WTC11 (cell line): ENCODE measurements at regions not wholly inside any gene's neighbourhood (a gene's known extent, or its start where the extent isn't known, plus 50 kb on each side); places are given as distances from the start of the nearest gene placed in this dataset.
A peak's percentile ranks its signal among the peaks of the same experiment; 100 is the strongest.

Source experiments
- ATAC-seq: fragments of 200-7000 bp; cut with Tn5 transposase; 2 replicates; pipeline ENCODE4 v1.10.0; 2021; ENCODE audit warnings: mild to moderate bottlenecking, moderate library complexity
- CTCF ChIA-PET: fragments of 300-600 bp; sonication (Branson Sonifier 250); formaldehyde crosslinking; loops from one replicate; lab custom pipeline; 2021; ENCODE audit warnings: antibody characterized with exemption; lab: Charles Lee
- POLR2A ChIA-PET: fragments of 350-600 bp; sonication (Branson Sonifier 250); formaldehyde crosslinking; loops from one replicate; lab custom pipeline; 2021; ENCODE audit warnings: antibody characterized with exemption; lab: Charles Lee
- DNase-seq: peaks from one replicate; pipeline ENCODE4 v3.0.0; 2021; ENCODE audit warnings: low spot score
- H3K27ac Mint-ChIP-seq: 2 replicates; pipeline ENCODE4 v1.8.0; 2021; ENCODE audit warnings: mixed read lengths
- H3K27me3 Mint-ChIP-seq: 2 replicates; pipeline ENCODE4 v1.8.0; 2021; ENCODE audit warnings: low read depth, mild to moderate bottlenecking, moderate library complexity, mixed read lengths
- H3K36me3 Mint-ChIP-seq: 2 replicates; pipeline ENCODE4 v1.8.0; 2021; ENCODE audit warnings: mixed read lengths
- H3K4me1 Mint-ChIP-seq: 2 replicates; pipeline ENCODE4 v1.8.0; 2022; ENCODE audit warnings: mixed read lengths
- H3K4me3 Mint-ChIP-seq: 2 replicates; pipeline ENCODE4 v1.8.0; 2021; ENCODE audit warnings: mild to moderate bottlenecking, moderate library complexity, mixed read lengths
- H3K9me3 Mint-ChIP-seq: 2 replicates; pipeline ENCODE4 v1.8.0; 2021; ENCODE audit warnings: mixed read lengths
- AFF4 ChIP-seq: sonication (generic); formaldehyde crosslinking; IDR thresholded peaks from 2 replicates; pipeline ENCODE4 v1.8.1; 2023; ENCODE audit warnings: mild to moderate bottlenecking, missing genetic modification reagents, borderline replicate concordance
- ARID4B ChIP-seq: sonication (generic); formaldehyde crosslinking; IDR thresholded peaks from 2 replicates; pipeline ENCODE4 v1.8.0; 2023; ENCODE audit warnings: missing genetic modification reagents, mild to moderate bottlenecking, borderline replicate concordance
- ATF2 ChIP-seq: sonication (generic); formaldehyde crosslinking; IDR thresholded peaks from 2 replicates; pipeline ENCODE4 v1.8.1; 2022; ENCODE audit warnings: low read depth, missing genetic modification reagents, borderline replicate concordance
- CREM ChIP-seq: sonication (generic); formaldehyde crosslinking; IDR thresholded peaks from 2 replicates; pipeline ENCODE4 v1.8.1; 2022; ENCODE audit warnings: mild to moderate bottlenecking, missing genetic modification reagents, moderate library complexity
- CTCF ChIP-seq: fragments of 200-600 bp; IDR thresholded peaks from 2 replicates; pipeline ENCODE4 v1.8.0; 2022; ENCODE audit warnings: antibody characterized with exemption
- E2F1 ChIP-seq: sonication (generic); formaldehyde crosslinking; IDR thresholded peaks from 2 replicates; pipeline ENCODE4 v1.8.0; 2022; ENCODE audit warnings: mild to moderate bottlenecking, missing genetic modification reagents
- GTF2I ChIP-seq: fragments of 250-450 bp; sonication (Bioruptor Pico); conservative IDR thresholded peaks from 2 replicates; pipeline ENCODE4 v1.4.0; 2021; ENCODE audit warnings: mild to moderate bottlenecking
- HMGA2 ChIP-seq: fragments of 250-450 bp; sonication (Bioruptor Pico); IDR thresholded peaks from 2 replicates; pipeline ENCODE4 v1.4.0; 2021; ENCODE audit warnings: mild to moderate bottlenecking, moderate library complexity
- MXD4 ChIP-seq: fragments of 250-450 bp; sonication (Bioruptor Pico); IDR thresholded peaks from 2 replicates; pipeline ENCODE4 v1.8.0; 2021; ENCODE audit warnings: mild to moderate bottlenecking, moderate library complexity, borderline replicate concordance
- SMAD4 ChIP-seq: sonication (generic); formaldehyde crosslinking; IDR thresholded peaks from 2 replicates; pipeline ENCODE4 v1.8.0; 2022; ENCODE audit warnings: mild to moderate bottlenecking, missing genetic modification reagents
- TP53 ChIP-seq: sonication (generic); formaldehyde crosslinking; IDR thresholded peaks from 2 replicates; pipeline ENCODE4 v1.8.1; 2023; ENCODE audit warnings: mild to moderate bottlenecking, missing genetic modification reagents
- ZNF281 ChIP-seq: sonication (generic); formaldehyde crosslinking; IDR thresholded peaks from 2 replicates; pipeline ENCODE4 v1.8.0; 2023; ENCODE audit warnings: mild to moderate bottlenecking, missing genetic modification reagents
- ZNF512 ChIP-seq: sonication (generic); formaldehyde crosslinking; IDR thresholded peaks from 2 replicates; pipeline ENCODE4 v1.8.1; 2022; ENCODE audit warnings: missing genetic modification reagents, borderline replicate concordance

GRCh38 chr4:154032914-154033313 is 244.0 kb upstream of the SFRP2 start:
- TF ChIP-seq E2F1 (CRISPR knock-in tag): no peak
- no peak for TF ChIP-seq ATF2 (CRISPR knock-in tag)
- TF ChIP-seq AFF4 (CRISPR knock-in tag): no peak
- no peak for TF ChIP-seq TP53
- no peak for TF ChIP-seq MXD4 (CRISPR knock-in tag)
- TF ChIP-seq CREM (CRISPR knock-in tag): no peak
- TF ChIP-seq ARID4B: no peak
- no peak for TF ChIP-seq ZNF512 (CRISPR knock-in tag)
- no peak for TF ChIP-seq HMGA2 (CRISPR knock-in tag)
- no peak for ATAC-seq
- peaks cover 8% of the 10 kb centered on the region for H3K36me3 Mint-ChIP-seq
- no peak for DNase-seq
- H3K4me1 Mint-ChIP-seq: peaks cover 22% of the 10 kb centered on the region
- H3K9me3 Mint-ChIP-seq: peaks cover 9% of the 10 kb centered on the region
- H3K27me3 Mint-ChIP-seq: no peaks in the 10 kb centered on the region
- ChIA-PET CTCF (interaction anchor here (1.4 to 1.5 kb wide), 2 partner anchors 14 to 247 kb away, joined by 3 to 8 read pairs; no protein-coding TSS in a partner anchor), POLR2A (interaction anchor here (1.1 kb wide), 1 partner anchor 242 kb away, joined by 3 read pairs; no protein-coding TSS in a partner anchor)
- no peak overlapping the region for H3K27ac Mint-ChIP-seq
- H3K4me3 Mint-ChIP-seq: no peak overlapping the region

GRCh38 chr4:154030746-154031145 is 241.9 kb upstream of the SFRP2 start:
- ATAC-seq (no peak), DNase-seq (no peak)
- H3K4me1 Mint-ChIP-seq: peaks cover 37% of the 10 kb centered on the region
- POLR2A ChIA-PET: interaction anchor here (0.6 kb wide), 1 partner anchor 32 kb away, joined by 3 read pairs; no protein-coding TSS in a partner anchor
- H3K9me3 Mint-ChIP-seq: peaks cover 9% of the 10 kb centered on the region
- CTCF ChIA-PET: interaction anchor here (1.8 to 2.8 kb wide), 2 partner anchors 19 to 240 kb away, joined by 4 to 8 read pairs; no protein-coding TSS in a partner anchor
- no peak overlapping the region for H3K4me3 Mint-ChIP-seq
- H3K27me3 Mint-ChIP-seq: no peaks in the 10 kb centered on the region
- H3K36me3 Mint-ChIP-seq: peaks cover 8% of the 10 kb centered on the region
- H3K27ac Mint-ChIP-seq: peak overlapping the region; percentile 86; the same call in 1 of the 2 replicates
- TF ChIP-seq GTF2I (no peak), CTCF (no peak), SMAD4 (no peak), ZNF512 (CRISPR knock-in tag) (no peak), TP53 (no peak), ZNF281 (CRISPR knock-in tag) (no peak)
